GM21576 (cell line): ENCODE measurements at regions not wholly inside any gene's neighbourhood (a gene's known extent, or its start where the extent isn't known, plus 50 kb on each side); places are given as distances from the start of the nearest gene placed in this dataset.

Source experiments
- ATAC-seq: cut with Tn5 transposase; IDR thresholded peaks from one replicate; pipeline ENCODE4 v1.9.1; 2021; ENCODE audit warnings: mild to moderate bottlenecking, moderate library complexity; ENCODE audit not compliant: unreplicated experiment

- ATAC-seq: peak; percentile 86
These were observed 82.2 kb upstream of the ITGA4 start for GRCh38 chr2:181374781-181375675.

- no peak for ATAC-seq
These were observed 80.7 kb upstream of the ITGA4 start for GRCh38 chr2:181376442-181376841.

GRCh38 chr2:181376999-181377398 is 80.2 kb upstream of the ITGA4 start:
- ATAC-seq: no peak

GRCh38 chr2:181378491-181378890 is 78.7 kb upstream of the ITGA4 start:
- ATAC-seq: no peak

GRCh38 chr2:181380581-181380980 is 76.6 kb upstream of the ITGA4 start:
- ATAC-seq: no peak

GRCh38 chr2:181384923-181385322 is 72.3 kb upstream of the ITGA4 start:
- ATAC-seq: no peak

GRCh38 chr2:181389524-181389923 is 67.7 kb upstream of the ITGA4 start:
- ATAC-seq: no peak

GRCh38 chr2:181393472-181393871 is 63.7 kb upstream of the ITGA4 start:
- no peak for ATAC-seq

GRCh38 chr2:181394741-181395437 is 62.3 kb upstream of the ITGA4 start:
- no peak for ATAC-seq

- no peak for ATAC-seq
These were observed 61.3 kb upstream of the ITGA4 start for GRCh38 chr2:181395851-181396250.

GRCh38 chr2:181396256-181397123 is 60.7 kb upstream of the ITGA4 start:
- ATAC-seq: no peak

- no peak for ATAC-seq
These were observed 59.9 kb upstream of the ITGA4 start for GRCh38 chr2:181397331-181397730.

- no peak for ATAC-seq
These were observed 59.2 kb upstream of the ITGA4 start for GRCh38 chr2:181398000-181398399.

GRCh38 chr2:181399027-181399426 is 58.2 kb upstream of the ITGA4 start:
- ATAC-seq: no peak

- ATAC-seq: no peak
These were observed 52.7 kb upstream of the ITGA4 start for GRCh38 chr2:181404472-181404871.

- ATAC-seq: no peak
These were observed 50.0 kb upstream of the ITGA4 start for GRCh38 chr2:181407171-181407570.
